Activated CD8-positive, alpha-beta memory T cell treated with anti-CD3 and anti-CD28 coated beads, Interleukin-2, amount 10 ng/mL, durations not matched to agents 7 days and 5 days (primary cell): ENCODE measurements at regions not wholly inside any gene's neighbourhood (a gene's known extent, or its start where the extent isn't known, plus 50 kb on each side); places are given as distances from the start of the nearest gene placed in this dataset.
"Not testable (repeated sequence)": the region's sequence is repeated elsewhere in the genome, so short reads cannot be mapped to it uniquely, and the experiment has no call there.

ENCODE experiments used
- ATAC-seq: fragments of 150-1000 bp; cut with Tn5 transposase; one replicate; pipeline ENCODE4 v1.10.0; 2021; ENCODE audit warnings: moderate library complexity
- CTCF ChIA-PET: fragments of 350-600 bp; sonication (Branson Sonifier 250); formaldehyde crosslinking; loops from one replicate; lab custom pipeline; 2021; ENCODE audit warnings: antibody characterized with exemption; lab: Charles Lee
- DNase-seq: peaks from one replicate; pipeline ENCODE4 v3.0.0-alpha.2; 2020
- H3K27ac Mint-ChIP-seq: one replicate; pipeline ENCODE4 v1.8.0; 2021; ENCODE audit warnings: mild to moderate bottlenecking, mixed read lengths
- H3K27me3 Mint-ChIP-seq: one replicate; pipeline ENCODE4 v1.8.0; 2021; ENCODE audit warnings: mixed read lengths
- H3K36me3 Mint-ChIP-seq: one replicate; pipeline ENCODE4 v1.8.0; 2021; ENCODE audit warnings: mild to moderate bottlenecking, mixed read lengths
- H3K4me1 Mint-ChIP-seq: one replicate; pipeline ENCODE4 v1.8.0; 2021; ENCODE audit warnings: mixed read lengths
- H3K4me3 Mint-ChIP-seq: one replicate; pipeline ENCODE4 v1.8.0; 2021; ENCODE audit warnings: mild to moderate bottlenecking, moderate library complexity, mixed read lengths
- H3K9me3 Mint-ChIP-seq: one replicate; pipeline ENCODE4 v1.8.0; 2022; ENCODE audit warnings: low read depth, mixed read lengths

DNA sequence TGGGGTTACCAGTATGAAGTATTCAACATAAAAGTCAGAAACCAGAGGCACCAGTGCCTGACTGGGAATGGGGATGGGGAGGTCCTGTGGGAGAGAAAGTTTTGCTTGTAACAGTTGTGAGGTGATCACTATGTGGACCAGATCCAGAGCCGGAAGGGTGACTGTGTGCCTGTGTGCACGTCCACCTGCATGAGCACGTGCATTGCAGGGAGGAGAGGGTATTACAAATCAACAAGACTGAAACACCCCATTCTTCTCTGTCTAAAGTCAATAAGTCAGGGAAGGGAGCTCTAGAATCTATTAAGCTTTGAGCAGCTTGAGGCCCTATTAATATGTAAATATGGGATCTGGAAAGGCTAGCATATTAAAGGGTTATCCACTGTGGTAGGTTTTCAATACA lies 241.0 kb upstream of the ACVR2A start:
- no peaks in the 10 kb centered on the region for H3K9me3 Mint-ChIP-seq
- no peak for ATAC-seq
- H3K36me3 Mint-ChIP-seq, result no peaks in the 10 kb centered on the region
- H3K4me1 Mint-ChIP-seq, result no peaks in the 10 kb centered on the region
- no peaks in the 10 kb centered on the region for H3K27me3 Mint-ChIP-seq
- DNase-seq, result no peak
- no peak overlapping the region for H3K4me3 Mint-ChIP-seq
- CTCF ChIA-PET, result no interaction called here
- no peak overlapping the region for H3K27ac Mint-ChIP-seq

- Mint-ChIP-seq H3K4me1 (no peaks in the 10 kb centered on the region), H3K9me3 (no peaks in the 10 kb centered on the region), H3K27me3 (no peaks in the 10 kb centered on the region), H3K4me3 (no peak overlapping the region), H3K27ac (no peak overlapping the region), H3K36me3 (no peaks in the 10 kb centered on the region)
- CTCF ChIA-PET, result no interaction called here
- no peak for DNase-seq
- ATAC-seq, result no peak
These were observed 241.4 kb upstream of the ACVR2A start for GRCh38 chr2:147603447-147603846.

- no peak overlapping the region for H3K27ac Mint-ChIP-seq
- DNase-seq (no peak), ATAC-seq (no peak)
- CTCF ChIA-PET, result no interaction called here
- no peak overlapping the region for H3K4me3 Mint-ChIP-seq
- H3K27me3 Mint-ChIP-seq, result no peaks in the 10 kb centered on the region
- H3K4me1 Mint-ChIP-seq, result no peaks in the 10 kb centered on the region
- H3K9me3 Mint-ChIP-seq, result no peaks in the 10 kb centered on the region
- H3K36me3 Mint-ChIP-seq, result no peaks in the 10 kb centered on the region
These were observed 244.2 kb upstream of the ACVR2A start for GRCh38 chr2:147600646-147601045.

DNA sequence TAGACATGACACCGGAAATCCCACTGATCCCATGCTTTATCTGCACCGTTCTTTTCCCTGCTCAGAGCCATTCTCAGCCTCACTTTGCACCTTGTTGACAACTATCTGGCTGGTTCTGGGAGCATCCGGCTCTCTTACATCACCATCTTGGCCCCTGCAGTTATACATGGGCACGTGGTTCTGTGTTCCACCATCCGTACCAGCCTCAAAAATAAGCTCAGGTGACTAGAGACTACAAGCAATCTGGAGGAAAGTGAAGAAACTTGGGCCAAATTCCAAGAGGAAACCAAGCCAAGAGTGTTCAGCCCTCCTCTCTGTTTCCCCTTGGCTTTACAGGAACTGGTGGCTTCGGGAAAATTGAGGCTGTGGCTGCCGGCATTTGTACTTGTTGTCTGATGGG lies 244.6 kb upstream of the ACVR2A start:
- H3K4me1 Mint-ChIP-seq, result no peaks in the 10 kb centered on the region
- H3K4me3 Mint-ChIP-seq, result no peak overlapping the region
- H3K27ac Mint-ChIP-seq, result no peak overlapping the region
- no peaks in the 10 kb centered on the region for H3K27me3 Mint-ChIP-seq
- CTCF ChIA-PET, result no interaction called here
- no peaks in the 10 kb centered on the region for H3K36me3 Mint-ChIP-seq
- ATAC-seq (no peak), DNase-seq (no peak)
- H3K9me3 Mint-ChIP-seq, result no peaks in the 10 kb centered on the region

- no peaks in the 10 kb centered on the region for H3K36me3 Mint-ChIP-seq
- ATAC-seq (no peak), DNase-seq (no peak)
- H3K4me3 Mint-ChIP-seq, result no peak overlapping the region
- no peak overlapping the region for H3K27ac Mint-ChIP-seq
- no peaks in the 10 kb centered on the region for H3K27me3 Mint-ChIP-seq
- no peaks in the 10 kb centered on the region for H3K4me1 Mint-ChIP-seq
- H3K9me3 Mint-ChIP-seq, result peaks cover 5% of the 10 kb centered on the region
- CTCF ChIA-PET, result no interaction called here
These were observed 249.6 kb upstream of the ACVR2A start for GRCh38 chr2:147595200-147595599.

DNA sequence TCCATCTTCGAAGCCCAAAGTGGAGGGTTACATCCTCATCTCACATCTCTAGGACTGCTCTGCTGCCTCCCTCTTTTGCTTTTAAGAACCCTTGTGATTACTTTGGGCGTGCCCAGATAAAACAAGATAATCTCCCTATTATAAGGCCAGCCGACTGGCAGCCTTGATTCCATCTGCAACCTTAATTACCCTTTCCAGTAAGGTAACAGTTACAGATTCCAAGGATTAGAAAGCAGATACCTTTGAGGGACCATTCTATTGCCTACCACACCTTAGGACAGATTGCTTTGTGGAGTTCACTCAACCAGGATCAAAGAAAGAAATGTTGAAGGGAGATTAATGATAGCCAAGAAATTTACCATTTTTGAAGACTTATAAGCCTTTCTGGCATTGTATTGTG lies 250.8 kb upstream of the ACVR2A start:
- no peak for DNase-seq
- H3K4me1 Mint-ChIP-seq, result no peaks in the 10 kb centered on the region
- CTCF ChIA-PET, result no interaction called here
- H3K36me3 Mint-ChIP-seq, result no peaks in the 10 kb centered on the region
- H3K4me3 Mint-ChIP-seq, result no peak overlapping the region
- no peak for ATAC-seq
- no peaks in the 10 kb centered on the region for H3K27me3 Mint-ChIP-seq
- H3K9me3 Mint-ChIP-seq, result peaks cover 5% of the 10 kb centered on the region
- H3K27ac Mint-ChIP-seq, result no peak overlapping the region

- DNase-seq, H3K36me3 Mint-ChIP-seq, CTCF ChIA-PET, H3K4me1 Mint-ChIP-seq, H3K27me3 Mint-ChIP-seq, H3K4me3 Mint-ChIP-seq, H3K9me3 Mint-ChIP-seq, ATAC-seq, H3K27ac Mint-ChIP-seq: not testable (repeated sequence)
These were observed 252.0 kb upstream of the ACVR2A start for GRCh38 chr2:147592784-147593183.

GRCh38 chr2:147589127-147589526 lies 255.7 kb upstream of the ACVR2A start:
- no peak overlapping the region for H3K27ac Mint-ChIP-seq
- ATAC-seq (no peak), DNase-seq (no peak)
- H3K4me1 Mint-ChIP-seq, result no peaks in the 10 kb centered on the region
- no peaks in the 10 kb centered on the region for H3K36me3 Mint-ChIP-seq
- CTCF ChIA-PET, result no interaction called here
- H3K9me3 Mint-ChIP-seq, result peaks cover 5% of the 10 kb centered on the region
- H3K27me3 Mint-ChIP-seq, result no peaks in the 10 kb centered on the region
- no peak overlapping the region for H3K4me3 Mint-ChIP-seq

- no peak overlapping the region for H3K27ac Mint-ChIP-seq
- peaks cover 5% of the 10 kb centered on the region for H3K9me3 Mint-ChIP-seq
- CTCF ChIA-PET, result no interaction called here
- no peak for DNase-seq
- no peaks in the 10 kb centered on the region for H3K4me1 Mint-ChIP-seq
- no peak for ATAC-seq
- no peaks in the 10 kb centered on the region for H3K36me3 Mint-ChIP-seq
- H3K27me3 Mint-ChIP-seq, result no peaks in the 10 kb centered on the region
- H3K4me3 Mint-ChIP-seq, result no peak overlapping the region
These were observed 256.6 kb upstream of the ACVR2A start for GRCh38 chr2:147588191-147588590.

DNA sequence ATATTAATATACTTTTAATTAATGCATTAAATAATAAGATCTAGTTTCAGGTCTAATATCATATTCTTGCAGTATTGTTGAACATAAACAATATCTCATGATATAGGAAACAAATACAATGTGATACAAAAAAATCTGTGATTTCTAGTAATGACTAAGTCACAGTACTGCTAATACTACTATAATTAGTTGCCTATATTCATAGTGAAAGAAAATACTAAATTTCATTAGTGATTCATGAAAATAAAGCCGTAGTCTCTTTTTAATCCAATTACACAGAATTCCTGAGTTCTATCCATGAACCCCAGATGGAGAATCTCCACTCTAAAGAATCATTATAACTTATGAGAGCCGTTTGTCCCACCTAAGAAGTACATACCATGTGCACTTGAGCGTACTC lies 266.3 kb upstream of the ACVR2A start:
- Mint-ChIP-seq H3K27me3 (no peaks in the 10 kb centered on the region), H3K36me3 (no peaks in the 10 kb centered on the region), H3K27ac (no peak overlapping the region), H3K4me1 (no peaks in the 10 kb centered on the region), H3K9me3 (no peaks in the 10 kb centered on the region), H3K4me3 (no peak overlapping the region)
- CTCF ChIA-PET, result no interaction called here
- no peak for DNase-seq
- ATAC-seq, result no peak

GRCh38 chr2:147577998-147578380 lies 266.8 kb upstream of the ACVR2A start:
- no peaks in the 10 kb centered on the region for H3K36me3 Mint-ChIP-seq

DNA sequence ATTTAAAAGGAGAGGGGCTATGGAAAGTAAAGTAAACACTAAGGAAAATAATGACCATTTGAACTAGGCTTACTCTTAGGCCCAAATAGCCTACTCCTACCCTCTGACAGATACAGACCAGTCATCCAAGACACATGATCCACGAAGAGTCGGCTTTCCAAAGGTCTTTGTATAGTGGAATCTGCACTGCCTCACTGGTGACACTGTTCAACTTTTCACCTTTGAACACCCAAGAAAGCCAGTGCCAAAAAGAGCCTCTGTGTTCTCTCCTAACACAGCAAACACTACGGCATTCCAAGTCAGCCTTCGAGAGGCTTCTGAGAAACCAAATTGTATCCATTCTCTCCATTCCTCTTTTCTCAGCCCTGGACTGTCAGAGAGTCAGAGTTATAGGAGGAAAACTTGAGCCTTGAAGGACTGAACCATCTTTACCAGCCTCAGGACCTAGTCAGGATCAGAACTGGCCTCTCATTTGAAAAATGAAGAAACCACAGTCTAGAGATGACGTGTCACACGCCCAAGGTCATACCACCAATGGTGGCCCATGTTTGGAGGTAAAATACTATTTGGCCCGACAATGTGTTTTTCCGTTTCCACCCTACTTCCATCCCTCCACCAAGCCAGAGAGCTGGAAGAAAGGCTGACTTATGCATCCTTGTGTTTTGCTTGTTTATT lies 267.4 kb upstream of the ACVR2A start:
- H3K27ac Mint-ChIP-seq, result no peak overlapping the region
- CTCF ChIA-PET, result no interaction called here
- no peaks in the 10 kb centered on the region for H3K9me3 Mint-ChIP-seq
- ATAC-seq, result no peak
- no peak for DNase-seq
- H3K4me3 Mint-ChIP-seq, result no peak overlapping the region
- H3K36me3 Mint-ChIP-seq, result no peaks in the 10 kb centered on the region
- no peaks in the 10 kb centered on the region for H3K4me1 Mint-ChIP-seq
- H3K27me3 Mint-ChIP-seq, result no peaks in the 10 kb centered on the region

More at GRCh38 chr2:147577998-147578380, 266.8 kb upstream of the ACVR2A start:
- Mint-ChIP-seq H3K9me3 (no peaks in the 10 kb centered on the region), H3K27ac (no peak overlapping the region), H3K4me3 (no peak overlapping the region), H3K4me1 (no peaks in the 10 kb centered on the region), H3K27me3 (no peaks in the 10 kb centered on the region)
- no peak for DNase-seq
- no peak for ATAC-seq
- CTCF ChIA-PET, result no interaction called here

GRCh38 chr2:147575106-147575505 lies 269.7 kb upstream of the ACVR2A start:
- CTCF ChIA-PET, result no interaction called here
- Mint-ChIP-seq H3K27me3 (no peaks in the 10 kb centered on the region), H3K27ac (no peak overlapping the region), H3K9me3 (no peaks in the 10 kb centered on the region), H3K36me3 (no peaks in the 10 kb centered on the region), H3K4me1 (no peaks in the 10 kb centered on the region), H3K4me3 (no peak overlapping the region)
- no peak for DNase-seq
- ATAC-seq, result no peak

DNA sequence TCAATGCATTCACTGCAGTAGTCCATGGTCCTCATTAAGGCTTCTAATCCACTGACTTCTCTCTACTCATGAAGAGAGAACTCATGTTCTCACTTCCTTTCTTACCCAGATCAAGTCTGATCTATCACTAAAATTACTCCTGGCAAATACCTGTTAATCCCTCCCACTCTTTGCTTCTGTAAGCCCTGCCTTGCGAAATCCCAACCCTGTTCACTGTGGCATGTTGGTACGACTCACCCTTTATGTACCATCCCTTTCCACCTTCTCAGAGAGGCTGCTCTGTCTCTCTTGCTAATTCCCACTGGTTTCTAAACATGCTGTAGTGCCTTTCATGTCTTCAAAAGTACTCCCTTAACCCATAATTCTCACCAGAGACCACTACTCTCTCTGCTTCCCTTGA lies 272.2 kb upstream of the ACVR2A start:
- H3K4me3 Mint-ChIP-seq, result no peak overlapping the region
- CTCF ChIA-PET, result no interaction called here
- ATAC-seq (no peak), DNase-seq (no peak)
- no peaks in the 10 kb centered on the region for H3K9me3 Mint-ChIP-seq
- H3K4me1 Mint-ChIP-seq, result no peaks in the 10 kb centered on the region
- no peaks in the 10 kb centered on the region for H3K27me3 Mint-ChIP-seq
- no peaks in the 10 kb centered on the region for H3K36me3 Mint-ChIP-seq
- no peak overlapping the region for H3K27ac Mint-ChIP-seq

GRCh38 chr2:147569426-147569825 lies 275.4 kb upstream of the ACVR2A start:
- Mint-ChIP-seq H3K9me3 (peaks cover 2% of the 10 kb centered on the region), H3K27ac (no peak overlapping the region), H3K4me3 (no peak overlapping the region), H3K27me3 (no peaks in the 10 kb centered on the region), H3K36me3 (no peaks in the 10 kb centered on the region), H3K4me1 (no peaks in the 10 kb centered on the region)
- ATAC-seq (no peak), DNase-seq (no peak)
- CTCF ChIA-PET, result interaction anchor here (0.8 kb wide), 1 partner anchor 14 kb away, joined by 3 read pairs; no protein-coding TSS in a partner anchor
